GM21576 (cell line): ENCODE measurements at regions not wholly inside any gene's neighbourhood (a gene's known extent, or its start where the extent isn't known, plus 50 kb on each side); places are given as distances from the start of the nearest gene placed in this dataset.

Experiments used
- ATAC-seq: cut with Tn5 transposase; IDR thresholded peaks from one replicate; pipeline ENCODE4 v1.9.1; 2021; ENCODE audit warnings: mild to moderate bottlenecking, moderate library complexity; ENCODE audit not compliant: unreplicated experiment

GRCh38 chr13:111411919-111412650, 91.6 kb downstream of the TEX29 start:
- no peak for ATAC-seq

- no peak for ATAC-seq
Observed at GRCh38 chr13:111413407-111414187, 93.2 kb downstream of the TEX29 start.

- no peak for ATAC-seq
Observed at GRCh38 chr13:111414341-111414740, 93.9 kb downstream of the TEX29 start.

GRCh38 chr13:111415246-111415645, 94.8 kb downstream of the TEX29 start:
- ATAC-seq = no peak

- no peak for ATAC-seq
Observed at GRCh38 chr13:111415765-111416164, 95.3 kb downstream of the TEX29 start.

GRCh38 chr13:111418101-111418500, 97.7 kb downstream of the TEX29 start:
- no peak for ATAC-seq

GRCh38 chr13:111420113-111420876, 99.9 kb downstream of the TEX29 start:
- no peak for ATAC-seq

GRCh38 chr13:111421216-111421615, 100.8 kb downstream of the TEX29 start:
- no peak for ATAC-seq

- no peak for ATAC-seq
Observed at GRCh38 chr13:111422348-111422747, 101.9 kb downstream of the TEX29 start.

GRCh38 chr13:111423168-111423785, 102.8 kb downstream of the TEX29 start:
- no peak for ATAC-seq

- no peak for ATAC-seq
Observed at GRCh38 chr13:111424134-111424533, 103.7 kb downstream of the TEX29 start.

- no peak for ATAC-seq
Observed at GRCh38 chr13:111425326-111425725, 104.9 kb downstream of the TEX29 start.

- ATAC-seq = peak; percentile 67
Observed at GRCh38 chr13:111429064-111429558, 108.7 kb downstream of the TEX29 start.

- ATAC-seq = no peak
Observed at GRCh38 chr13:111431206-111431605, 110.8 kb downstream of the TEX29 start.

GRCh38 chr13:111434578-111435159, 114.2 kb downstream of the TEX29 start:
- ATAC-seq = no peak

- no peak for ATAC-seq
Observed at GRCh38 chr13:111436446-111436845, 116.0 kb downstream of the TEX29 start.

GRCh38 chr13:111437417-111437816, 117.0 kb downstream of the TEX29 start:
- no peak for ATAC-seq

- ATAC-seq = no peak
Observed at GRCh38 chr13:111437856-111438547, 117.6 kb downstream of the TEX29 start.

GRCh38 chr13:111440492-111440891, 120.0 kb downstream of the TEX29 start:
- ATAC-seq = peak; percentile 46

GRCh38 chr13:111443981-111444380, 123.5 kb downstream of the TEX29 start:
- ATAC-seq = no peak
